Hepatocyte (in vitro differentiated cells): ENCODE measurements at regions not wholly inside any gene's neighbourhood (a gene's known extent, or its start where the extent isn't known, plus 50 kb on each side); places are given as distances from the start of the nearest gene placed in this dataset.

Experiments
- DNase-seq: peaks from one replicate; pipeline ENCODE4 v3.0.0-alpha.2; 2016; ENCODE audit warnings: low spot score
- H2AFZ ChIP-seq: fragments of 200-600 bp; sonication (generic); 2 replicates; pipeline ENCODE4 v1.6.0; 2016; ENCODE audit warnings: antibody characterized with exemption, mild to moderate bottlenecking
- H3K27ac ChIP-seq: fragments of 200-600 bp; sonication (generic); 2 replicates; pipeline ENCODE4 v1.5.1; 2016; ENCODE audit warnings: mild to moderate bottlenecking
- H3K27me3 ChIP-seq: fragments of 200-600 bp; sonication (generic); 2 replicates; pipeline ENCODE4 v1.6.1; 2016
- H3K36me3 ChIP-seq: fragments of 200-600 bp; sonication (generic); replicated peaks from 2 replicates; pipeline ENCODE4 v1.5.1; 2016; ENCODE audit warnings: low read depth; ENCODE audit not compliant: insufficient read depth
- H3K4me1 ChIP-seq: fragments of 200-600 bp; sonication (generic); 2 replicates; pipeline ENCODE4 v1.5.1; 2016; ENCODE audit warnings: mild to moderate bottlenecking, moderate library complexity; ENCODE audit not compliant: insufficient read depth
- H3K4me2 ChIP-seq: fragments of 200-600 bp; sonication (generic); 2 replicates; pipeline ENCODE4 v1.6.0; 2016
- H3K4me3 ChIP-seq: fragments of 200-600 bp; sonication (generic); 2 replicates; pipeline ENCODE4 v1.5.1; 2016; ENCODE audit warnings: mild to moderate bottlenecking
- H3K79me2 ChIP-seq: fragments of 200-600 bp; sonication (generic); 2 replicates; pipeline ENCODE4 v1.6.0; 2017; ENCODE audit warnings: mild to moderate bottlenecking
- H3K9me2 ChIP-seq: fragments of 200-600 bp; sonication (generic); replicated peaks from 2 replicates; pipeline ENCODE4 v1.6.0; 2017; ENCODE audit warnings: mild to moderate bottlenecking; ENCODE audit not compliant: insufficient read depth
- H3K9me3 ChIP-seq: fragments of 200-600 bp; sonication (generic); 2 replicates; pipeline ENCODE4 v1.5.1; 2016; ENCODE audit warnings: low read depth, mild to moderate bottlenecking
- H4K20me1 ChIP-seq: fragments of 200-600 bp; sonication (generic); 2 replicates; pipeline ENCODE4 v1.6.0; 2016; ENCODE audit warnings: mild to moderate bottlenecking; ENCODE audit not compliant: insufficient read depth, poor library complexity, severe bottlenecking
- CTCF ChIP-seq: fragments of 200-600 bp; sonication (generic); IDR thresholded peaks from 2 replicates; pipeline ENCODE4 v1.5.1; 2016; ENCODE audit warnings: antibody characterized with exemption, mild to moderate bottlenecking; ENCODE audit not compliant: poor library complexity
- EZH2 ChIP-seq: fragments of 200-600 bp; sonication (generic); IDR thresholded peaks from 2 replicates; pipeline ENCODE4 v1.6.1; 2016; ENCODE audit warnings: antibody characterized with exemption, mild to moderate bottlenecking, borderline replicate concordance
- EZH2phosphoT487 ChIP-seq: fragments of 200-600 bp; sonication (generic); IDR thresholded peaks from one replicate; pipeline ENCODE4 v1.6.1; 2018; ENCODE audit warnings: antibody characterized with exemption, mild to moderate bottlenecking, low read depth, moderate library complexity; ENCODE audit not compliant: unreplicated experiment, severe bottlenecking
- WGBS: methylation state at CpG from one replicate; pipeline ENCODE4 v1.1.6; 2016; ENCODE audit warnings: low lambda C conversion rate; ENCODE audit errors: missing lambda C conversion rate; 5-methylcytosine and 5-hydroxymethylcytosine counted together

GRCh38 chr18:76710646-76711520 lies 111.5 kb upstream of the ZNF236 start:
- H3K4me1 ChIP-seq, result no peaks in the 10 kb centered on the region
- no peaks in the 10 kb centered on the region for H3K9me3 ChIP-seq
- no peak overlapping the region for H3K4me3 ChIP-seq
- TF ChIP-seq CTCF (no peak), EZH2phosphoT487 (no peak), EZH2 (no peak)
- no peaks in the 10 kb centered on the region for H4K20me1 ChIP-seq
- H3K79me2 ChIP-seq, result no peaks in the 10 kb centered on the region
- H2AFZ ChIP-seq, result no peak overlapping the region
- 89% methylated on average over 12 of the region's 12 CpGs for WGBS
- no peaks in the 10 kb centered on the region for H3K36me3 ChIP-seq
- no peaks in the 10 kb centered on the region for H3K27me3 ChIP-seq
- no peak overlapping the region for H3K27ac ChIP-seq
- DNase-seq, result no peak
- H3K9me2 ChIP-seq, result no peaks in the 10 kb centered on the region
- no peak overlapping the region for H3K4me2 ChIP-seq

DNA sequence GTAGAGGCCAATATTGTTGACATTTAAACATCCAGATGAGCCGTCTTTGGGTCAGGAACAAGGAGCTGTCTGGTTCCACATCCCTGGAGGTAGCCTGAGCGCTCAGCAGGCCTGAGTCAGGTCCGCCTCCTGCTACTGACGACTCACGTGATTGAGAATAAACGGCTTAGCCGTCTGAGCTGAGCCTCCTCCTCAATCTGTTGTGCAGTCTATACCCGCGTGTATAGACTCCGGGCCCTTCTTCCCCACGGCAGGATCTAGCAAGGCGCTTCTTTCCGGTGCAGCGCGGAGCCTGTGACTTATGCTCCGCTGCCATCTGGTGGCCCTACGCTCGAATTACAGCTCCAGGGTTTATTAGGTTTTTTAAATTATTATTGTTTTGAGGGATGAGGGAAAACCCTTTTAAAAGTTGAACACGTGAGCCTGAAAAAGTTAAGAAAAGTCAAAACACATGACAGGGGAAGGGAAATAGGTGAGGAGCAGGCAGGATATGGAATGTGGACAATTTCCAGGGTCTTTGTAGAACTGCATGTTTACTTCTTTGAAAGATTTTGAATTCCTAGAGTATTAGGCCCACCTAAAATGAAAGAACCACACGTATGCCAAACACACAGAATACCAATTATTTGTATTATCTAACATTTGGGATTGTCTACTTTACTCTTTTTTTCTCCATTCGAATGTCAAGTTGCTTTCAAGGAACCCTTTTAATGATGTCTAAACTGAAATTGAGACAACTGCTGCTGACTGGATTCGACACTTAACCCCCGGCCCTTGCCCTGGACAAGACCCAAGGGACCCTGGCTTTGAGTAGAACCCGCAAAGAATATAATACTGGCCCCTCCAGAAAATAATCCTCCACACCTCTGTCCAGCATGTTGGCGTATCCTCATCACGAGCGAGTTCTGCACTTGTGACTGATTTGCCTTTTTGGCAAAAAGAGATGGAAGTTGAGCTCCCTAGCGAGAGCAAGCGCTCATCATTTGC lies 112.4 kb upstream of the ZNF236 start:
- Histone ChIP-seq H3K36me3 (no peaks in the 10 kb centered on the region), H3K79me2 (no peaks in the 10 kb centered on the region), H3K27ac (no peak overlapping the region), H3K9me3 (no peaks in the 10 kb centered on the region), H3K4me3 (no peak overlapping the region), H3K4me2 (peak overlapping the region; percentile 52), H4K20me1 (no peaks in the 10 kb centered on the region), H2AFZ (peak overlapping the region; percentile 36), H3K27me3 (no peaks in the 10 kb centered on the region), H3K4me1 (no peaks in the 10 kb centered on the region), H3K9me2 (no peaks in the 10 kb centered on the region)
- peak; percentile 88 for DNase-seq
- 39% methylated on average over 29 of the region's 29 CpGs for WGBS
- TF ChIP-seq CTCF, result peak; percentile 97
- TF ChIP-seq EZH2phosphoT487, result no peak

DNA sequence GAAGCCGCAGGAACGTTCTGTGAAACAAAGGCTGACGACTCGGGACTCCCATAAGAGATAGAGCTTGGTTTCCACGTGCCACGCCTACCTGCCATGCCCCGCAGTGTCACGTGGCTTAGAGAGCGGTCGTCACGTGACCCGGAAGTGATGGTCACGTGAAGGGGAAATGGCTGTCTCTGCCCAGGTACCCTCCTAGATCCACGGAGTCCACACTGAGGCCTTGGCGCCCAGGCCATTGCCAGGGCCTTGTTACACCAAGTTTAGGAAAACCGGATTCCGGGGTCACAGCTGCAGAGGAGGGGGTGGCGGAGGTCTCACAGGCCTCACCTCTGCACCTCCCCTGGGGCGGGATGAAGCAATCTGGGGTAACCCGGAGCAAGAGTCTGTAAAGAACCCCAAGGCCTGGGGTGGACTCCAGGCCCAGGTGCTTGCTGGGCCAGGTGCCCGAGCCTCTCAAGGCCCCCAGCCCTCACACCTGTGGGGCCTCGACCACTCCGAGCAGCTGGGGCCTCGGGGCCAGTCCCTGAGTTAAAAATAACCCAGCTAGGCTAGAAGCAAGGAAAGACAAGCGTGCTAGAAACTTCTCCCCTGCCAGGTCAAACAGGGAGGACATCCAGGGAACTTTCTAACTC lies 113.5 kb upstream of the ZNF236 start:
- H3K4me3 ChIP-seq, result no peak overlapping the region
- no peak overlapping the region for H3K4me2 ChIP-seq
- 96% methylated on average over 25 of the region's 25 CpGs for WGBS
- H3K27ac ChIP-seq, result no peak overlapping the region
- no peak overlapping the region for H2AFZ ChIP-seq
- no peaks in the 10 kb centered on the region for H3K9me2 ChIP-seq
- no peak for DNase-seq
- H3K4me1 ChIP-seq, result no peaks in the 10 kb centered on the region
- no peaks in the 10 kb centered on the region for H4K20me1 ChIP-seq
- no peaks in the 10 kb centered on the region for H3K27me3 ChIP-seq
- H3K79me2 ChIP-seq, result no peaks in the 10 kb centered on the region
- no peaks in the 10 kb centered on the region for H3K36me3 ChIP-seq
- no peaks in the 10 kb centered on the region for H3K9me3 ChIP-seq
- no peak for TF ChIP-seq EZH2
- no peak for TF ChIP-seq CTCF
- TF ChIP-seq EZH2phosphoT487, result no peak
